ENCODE measurements at regions not wholly inside any gene's neighbourhood (a gene's known extent, or its start where the extent isn't known, plus 50 kb on each side); places are given as distances from the start of the nearest gene placed in this dataset.

DNA sequence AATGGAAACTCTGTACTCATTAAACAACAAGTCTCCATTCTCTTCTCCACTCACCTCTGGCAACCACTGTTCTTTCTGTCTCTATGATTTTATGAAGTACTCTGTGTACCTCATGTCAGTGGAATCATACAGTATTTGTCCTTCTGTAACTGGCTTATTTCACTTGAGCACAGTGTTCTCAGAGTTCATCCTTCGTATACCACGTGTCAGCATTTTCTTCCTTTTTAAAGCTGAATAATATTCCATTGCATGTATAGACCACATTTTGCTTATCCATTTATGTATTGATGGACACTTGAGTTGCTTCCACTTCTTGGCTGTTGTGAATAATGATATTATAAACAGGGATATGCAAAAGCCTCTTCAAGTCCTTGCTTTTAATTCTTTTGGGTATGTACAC lies 333.0 kb upstream of the ZNF32 start:
- Mint-ChIP-seq H3K27me3 (ENCODE audit: unreplicated experiment) (no peaks in the 10 kb centered on the region), H3K4me1 (ENCODE audit: unreplicated experiment) (no peaks in the 10 kb centered on the region), H3K27ac (ENCODE audit: unreplicated experiment) (no peak overlapping the region), H3K4me3 (ENCODE audit: unreplicated experiment) (no peak overlapping the region), H3K36me3 (ENCODE audit: unreplicated experiment) (no peaks in the 10 kb centered on the region), H3K9me3 (ENCODE audit: unreplicated experiment) (no peaks in the 10 kb centered on the region)
- TF ChIP-seq, protein P1, sequence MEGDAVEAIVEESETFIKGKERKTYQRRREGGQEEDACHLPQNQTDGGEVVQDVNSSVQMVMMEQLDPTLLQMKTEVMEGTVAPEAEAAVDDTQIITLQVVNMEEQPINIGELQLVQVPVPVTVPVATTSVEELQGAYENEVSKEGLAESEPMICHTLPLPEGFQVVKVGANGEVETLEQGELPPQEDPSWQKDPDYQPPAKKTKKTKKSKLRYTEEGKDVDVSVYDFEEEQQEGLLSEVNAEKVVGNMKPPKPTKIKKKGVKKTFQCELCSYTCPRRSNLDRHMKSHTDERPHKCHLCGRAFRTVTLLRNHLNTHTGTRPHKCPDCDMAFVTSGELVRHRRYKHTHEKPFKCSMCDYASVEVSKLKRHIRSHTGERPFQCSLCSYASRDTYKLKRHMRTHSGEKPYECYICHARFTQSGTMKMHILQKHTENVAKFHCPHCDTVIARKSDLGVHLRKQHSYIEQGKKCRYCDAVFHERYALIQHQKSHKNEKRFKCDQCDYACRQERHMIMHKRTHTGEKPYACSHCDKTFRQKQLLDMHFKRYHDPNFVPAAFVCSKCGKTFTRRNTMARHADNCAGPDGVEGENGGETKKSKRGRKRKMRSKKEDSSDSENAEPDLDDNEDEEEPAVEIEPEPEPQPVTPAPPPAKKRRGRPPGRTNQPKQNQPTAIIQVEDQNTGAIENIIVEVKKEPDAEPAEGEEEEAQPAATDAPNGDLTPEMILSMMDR (IDR thresholded peaks at IDR 0.05): no peak
- no peak for DNase-seq (ENCODE audit: extremely low spot score, unreplicated experiment)

DNA sequence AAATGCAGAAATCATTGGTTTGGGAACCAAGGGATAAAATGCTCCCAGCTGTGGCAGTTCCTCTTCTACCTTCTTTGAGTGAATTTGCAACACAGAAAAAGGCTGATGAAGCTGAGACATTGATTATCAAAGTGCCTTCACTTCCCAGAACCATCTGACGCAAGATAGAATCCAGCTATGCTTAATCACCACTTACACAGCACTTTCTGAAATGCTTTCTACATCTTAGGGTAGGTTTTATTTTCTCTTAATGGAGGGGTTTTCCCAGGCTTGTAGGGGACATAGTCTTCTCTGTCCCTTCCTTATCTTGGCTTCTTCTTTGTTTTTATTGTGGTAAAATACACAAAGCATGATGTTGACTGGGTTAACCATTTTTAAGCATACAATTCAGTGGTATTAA lies 332.6 kb upstream of the ZNF32 start:
- Mint-ChIP-seq H3K4me1 (ENCODE audit: unreplicated experiment) (no peaks in the 10 kb centered on the region), H3K36me3 (ENCODE audit: unreplicated experiment) (no peaks in the 10 kb centered on the region), H3K9me3 (ENCODE audit: unreplicated experiment) (no peaks in the 10 kb centered on the region), H3K4me3 (ENCODE audit: unreplicated experiment) (no peak overlapping the region), H3K27me3 (ENCODE audit: unreplicated experiment) (no peaks in the 10 kb centered on the region), H3K27ac (ENCODE audit: unreplicated experiment) (no peak overlapping the region)
- TF ChIP-seq, protein P1 (IDR thresholded peaks at IDR 0.05): no peak
- DNase-seq (ENCODE audit: extremely low spot score, unreplicated experiment): no peak

DNA sequence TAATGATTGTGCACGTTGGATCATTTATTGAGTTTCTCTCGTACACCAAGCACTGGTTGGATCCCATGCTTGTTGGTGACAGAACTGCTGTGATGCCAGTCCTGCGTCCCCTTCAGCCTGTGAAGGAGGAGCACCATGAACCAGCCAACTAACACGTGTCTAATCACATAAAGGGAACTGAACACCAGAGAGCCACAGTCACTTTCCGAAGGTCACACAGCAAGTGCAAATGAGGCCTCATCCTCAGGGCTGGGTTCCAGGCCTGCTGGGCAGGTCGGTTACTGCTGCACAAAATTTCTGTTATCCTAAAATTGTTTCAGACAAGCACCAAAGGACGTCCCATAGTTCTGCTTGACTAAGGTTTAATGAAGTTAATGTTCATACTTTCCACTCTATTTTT lies 332.0 kb upstream of the ZNF32 start:
- DNase-seq (ENCODE audit: extremely low spot score, unreplicated experiment): peak; percentile 42
- H3K36me3 Mint-ChIP-seq (ENCODE audit: unreplicated experiment): no peaks in the 10 kb centered on the region
- no peak overlapping the region for H3K27ac Mint-ChIP-seq (ENCODE audit: unreplicated experiment)
- H3K27me3 Mint-ChIP-seq (ENCODE audit: unreplicated experiment): no peaks in the 10 kb centered on the region
- no peaks in the 10 kb centered on the region for H3K9me3 Mint-ChIP-seq (ENCODE audit: unreplicated experiment)
- TF ChIP-seq, protein P1 (IDR thresholded peaks at IDR 0.05): no peak
- H3K4me1 Mint-ChIP-seq (ENCODE audit: unreplicated experiment): no peaks in the 10 kb centered on the region
- no peak overlapping the region for H3K4me3 Mint-ChIP-seq (ENCODE audit: unreplicated experiment)

DNA sequence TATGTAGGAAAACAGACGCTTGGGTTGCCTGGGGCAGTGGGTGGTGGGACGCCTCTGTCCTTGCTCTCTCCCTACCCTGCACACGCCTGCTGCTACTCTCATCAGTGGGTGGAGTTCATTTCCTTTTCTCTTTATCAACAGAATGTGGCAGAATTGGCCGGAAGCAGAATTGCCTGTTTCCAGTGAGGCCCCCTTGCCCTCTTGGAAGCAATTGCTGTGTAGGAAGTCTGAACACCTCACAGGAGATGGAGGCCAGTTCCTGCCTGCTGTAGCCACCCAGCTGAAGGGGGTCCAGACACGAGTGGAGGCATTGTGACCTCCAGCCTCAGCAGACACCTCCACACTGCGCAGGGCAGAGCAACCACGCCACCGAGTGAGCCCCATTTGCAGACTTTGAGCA lies 331.6 kb upstream of the ZNF32 start:
- Mint-ChIP-seq H3K36me3 (ENCODE audit: unreplicated experiment) (no peaks in the 10 kb centered on the region), H3K4me1 (ENCODE audit: unreplicated experiment) (no peaks in the 10 kb centered on the region), H3K4me3 (ENCODE audit: unreplicated experiment) (no peak overlapping the region), H3K27me3 (ENCODE audit: unreplicated experiment) (no peaks in the 10 kb centered on the region), H3K9me3 (ENCODE audit: unreplicated experiment) (no peaks in the 10 kb centered on the region), H3K27ac (ENCODE audit: unreplicated experiment) (no peak overlapping the region)
- peak; percentile 46 for DNase-seq (ENCODE audit: extremely low spot score, unreplicated experiment)
- TF ChIP-seq, protein P1 (IDR thresholded peaks at IDR 0.05): no peak

DNA sequence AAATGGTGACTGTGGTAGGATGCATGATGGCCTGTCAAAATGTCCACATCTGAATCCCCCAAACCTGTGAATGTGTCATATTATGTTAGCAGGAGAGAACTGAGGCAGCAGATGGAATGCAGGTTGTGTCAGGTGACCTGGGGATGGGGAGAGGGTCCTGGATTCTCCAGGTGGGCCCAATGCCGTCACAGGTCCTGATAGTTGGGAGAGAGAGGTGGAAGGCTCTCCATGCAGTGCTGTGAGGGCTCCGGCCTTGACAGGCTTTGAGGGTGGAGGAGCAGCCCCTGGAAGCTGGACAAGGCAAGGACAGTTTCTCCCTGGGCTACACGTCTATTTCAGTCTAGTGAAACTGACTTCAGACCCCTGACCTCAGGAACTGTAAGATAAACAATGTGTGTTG lies 330.9 kb upstream of the ZNF32 start:
- no peaks in the 10 kb centered on the region for H3K4me1 Mint-ChIP-seq (ENCODE audit: unreplicated experiment)
- TF ChIP-seq, protein P1 (IDR thresholded peaks at IDR 0.05): no peak
- H3K4me3 Mint-ChIP-seq (ENCODE audit: unreplicated experiment): no peak overlapping the region
- peak; percentile 79 for DNase-seq (ENCODE audit: extremely low spot score, unreplicated experiment)
- no peak overlapping the region for H3K27ac Mint-ChIP-seq (ENCODE audit: unreplicated experiment)
- no peaks in the 10 kb centered on the region for H3K36me3 Mint-ChIP-seq (ENCODE audit: unreplicated experiment)
- H3K27me3 Mint-ChIP-seq (ENCODE audit: unreplicated experiment): no peaks in the 10 kb centered on the region
- H3K9me3 Mint-ChIP-seq (ENCODE audit: unreplicated experiment): no peaks in the 10 kb centered on the region

All from osteocyte (in vitro differentiated cells).